Liver (tissue), 8 donors: ENCODE measurements at regions not wholly inside any gene's neighbourhood (a gene's known extent, or its start where the extent isn't known, plus 50 kb on each side); places are given as distances from the start of the nearest gene placed in this dataset.

Experiments used
- DNase-seq: peaks from one replicate; pipeline ENCODE4 v3.0.0-alpha.2; 2017; ENCODE audit warnings: low spot score
- H3K27ac ChIP-seq, 2 donors: one replicate each; pipeline ENCODE4 v1.7.0; 2013; ENCODE audit warnings: inconsistent platforms in 2 of 2, low read length in 2 of 2, control low read depth in 1 of 2, low read depth in 1 of 2, mild to moderate bottlenecking in 1 of 2
- H3K27me3 ChIP-seq, 4 donors: one replicate each; pipeline versions ENCODE4 v1.6.1 to v1.7.0; 2013; ENCODE audit warnings: low read length in 3 of 4, inconsistent platforms in 1 of 4, mild to moderate bottlenecking in 1 of 4, moderate library complexity in 1 of 4; ENCODE audit not compliant: control insufficient read depth in 4 of 4, insufficient read depth in 4 of 4
- H3K36me3 ChIP-seq, 4 donors: one replicate each; pipeline versions ENCODE4 v1.6.1 to v1.7.0; 2013; ENCODE audit warnings: low read length in 3 of 4, mild to moderate bottlenecking in 3 of 4, low read depth in 1 of 4, moderate library complexity in 1 of 4; ENCODE audit not compliant: control insufficient read depth in 4 of 4, insufficient read depth in 3 of 4
- H3K4me1 ChIP-seq, 4 donors: one replicate each; pipeline versions ENCODE4 v1.6.1 to v1.7.0; 2013; ENCODE audit warnings: low read length in 3 of 4, mild to moderate bottlenecking in 3 of 4, moderate library complexity in 1 of 4; ENCODE audit not compliant: control insufficient read depth in 4 of 4, insufficient read depth in 4 of 4
- H3K4me3 ChIP-seq, 3 donors: one replicate each; pipeline versions ENCODE4 v1.6.1 to v1.7.0; 2013; ENCODE audit warnings: low read length in 3 of 3, control low read depth in 1 of 3, low read depth in 1 of 3, mild to moderate bottlenecking in 1 of 3
- H3K9ac ChIP-seq, 2 donors: one replicate each; pipeline ENCODE4 v1.7.0; 2013; ENCODE audit warnings: low read length in 2 of 2, mild to moderate bottlenecking in 2 of 2, moderate library complexity in 2 of 2, control low read depth in 1 of 2, low read depth in 1 of 2
- H3K9me3 ChIP-seq, 4 donors: one replicate each; pipeline versions ENCODE4 v1.6.1 to v1.7.0; 2013; ENCODE audit warnings: low read length in 3 of 4; ENCODE audit not compliant: control insufficient read depth in 4 of 4
- FOXA1 ChIP-seq: IDR thresholded peaks from 2 replicates; pipeline ENCODE4 v1.6.1; 2016; ENCODE audit warnings: antibody characterized with exemption
- FOXA2 ChIP-seq: IDR thresholded peaks from 2 replicates; pipeline ENCODE4 v1.6.1; 2016; ENCODE audit warnings: antibody characterized with exemption
- GABPA ChIP-seq, 2 donors: IDR thresholded peaks in 1 of 2; conservative IDR thresholded peaks in 1 of 2; 2 replicates each; pipeline ENCODE4 v1.6.1; 2016; ENCODE audit warnings: antibody characterized with exemption in 2 of 2, mild to moderate bottlenecking in 1 of 2, moderate library complexity in 1 of 2
- HNF4A ChIP-seq, 2 donors: conservative IDR thresholded peaks; 2 replicates each; pipeline ENCODE4 v1.6.1; 2016; ENCODE audit warnings: antibody characterized with exemption in 2 of 2, mild to moderate bottlenecking in 2 of 2
- HNF4G ChIP-seq: IDR thresholded peaks from 2 replicates; pipeline ENCODE4 v1.6.1; 2016; ENCODE audit warnings: antibody characterized with exemption
- JUND ChIP-seq, 2 donors: IDR thresholded peaks; 2 replicates each; pipeline ENCODE4 v1.6.1; 2016; ENCODE audit warnings: antibody characterized with exemption in 2 of 2
- NR2F2 ChIP-seq: IDR thresholded peaks from 2 replicates; pipeline ENCODE4 v1.6.1; 2016; ENCODE audit warnings: antibody characterized with exemption
- RAD21 ChIP-seq, 2 donors: IDR thresholded peaks; 2 replicates each; pipeline ENCODE4 v1.6.1; 2016; ENCODE audit warnings: antibody characterized with exemption in 2 of 2, mild to moderate bottlenecking in 2 of 2
- RXRA ChIP-seq, 2 donors: IDR thresholded peaks; 2 replicates each; pipeline ENCODE4 v1.6.1; 2017 to 2018; ENCODE audit warnings: antibody characterized with exemption in 2 of 2, mild to moderate bottlenecking in 1 of 2
- TAF1 ChIP-seq: conservative IDR thresholded peaks from 2 replicates; pipeline ENCODE4 v1.6.1; 2016; ENCODE audit warnings: antibody characterized with exemption, mild to moderate bottlenecking
- YY1 ChIP-seq: IDR thresholded peaks from 2 replicates; pipeline ENCODE4 v1.6.1; 2016; ENCODE audit warnings: antibody characterized with exemption, mild to moderate bottlenecking
- WGBS: extraction: QIAGEN DNeasy Blood & Tissue Kit; methylation state at CpG from one replicate; pipeline ENCODE4 v1.1.7; 2013; 5-methylcytosine and 5-hydroxymethylcytosine counted together
- TF ChIP-seq, protein P1 (sequence below): IDR thresholded peaks from 2 replicates; pipeline ENCODE4 v1.6.1; 2016; ENCODE audit warnings: antibody characterized with exemption
- TF ChIP-seq, protein P2 (sequence below): fragments of 150-350 bp; IDR thresholded peaks from 2 replicates; pipeline ENCODE4 v1.5.1; 2017; ENCODE audit warnings: improper control_type of control experiment, low read depth, low read length; ENCODE audit not compliant: missing input control
- TF ChIP-seq, protein P3 (sequence below): IDR thresholded peaks from 2 replicates; pipeline ENCODE4 v1.6.1; 2016; ENCODE audit warnings: antibody characterized with exemption, mild to moderate bottlenecking
- TF ChIP-seq, protein P4 (sequence below): IDR thresholded peaks from 2 replicates; pipeline ENCODE4 v1.6.1; 2016; ENCODE audit warnings: antibody characterized with exemption
- donor health status: healthy.
- donor health status: healthy.
- donor health status: healthy.
- donor health status: healthy.
- donor health status: healthy.

DNA sequence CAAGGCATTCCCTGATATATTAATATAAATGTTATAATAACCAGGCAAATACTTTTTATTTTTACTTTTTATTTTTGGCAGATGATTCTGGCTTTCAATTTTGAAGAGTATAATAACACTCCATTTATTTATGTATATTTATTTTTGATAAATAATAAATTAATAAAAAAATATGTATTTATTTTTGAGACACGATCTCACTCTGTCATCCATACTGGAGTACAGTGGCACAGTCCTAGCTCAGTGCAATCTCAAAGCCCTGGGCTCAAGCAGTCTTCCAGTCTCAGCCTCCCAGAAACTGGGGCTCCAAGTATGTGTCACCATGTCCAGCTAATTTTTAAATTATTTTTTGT, 93.4 kb upstream of the ITGA6 start:
- no peak for DNase-seq
- H3K27ac ChIP-seq, result no peak overlapping the region
- no peak overlapping the region for H3K4me3 ChIP-seq
- H3K4me1 ChIP-seq, result peaks cover 0 to 5% (median 0%) of the 10 kb centered on the region in 4 donors
- H3K9ac ChIP-seq, result no peak overlapping the region
- H3K27me3 ChIP-seq, result no peaks in the 10 kb centered on the region
- H3K9me3 ChIP-seq, result no peaks in the 10 kb centered on the region
- WGBS, result 90% methylated on average over 1 of the region's 1 CpG
- H3K36me3 ChIP-seq, result no peaks in the 10 kb centered on the region
- TF ChIP-seq, protein P1, sequence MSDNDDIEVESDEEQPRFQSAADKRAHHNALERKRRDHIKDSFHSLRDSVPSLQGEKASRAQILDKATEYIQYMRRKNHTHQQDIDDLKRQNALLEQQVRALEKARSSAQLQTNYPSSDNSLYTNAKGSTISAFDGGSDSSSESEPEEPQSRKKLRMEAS, result no peak
- TF ChIP-seq, protein P2, sequence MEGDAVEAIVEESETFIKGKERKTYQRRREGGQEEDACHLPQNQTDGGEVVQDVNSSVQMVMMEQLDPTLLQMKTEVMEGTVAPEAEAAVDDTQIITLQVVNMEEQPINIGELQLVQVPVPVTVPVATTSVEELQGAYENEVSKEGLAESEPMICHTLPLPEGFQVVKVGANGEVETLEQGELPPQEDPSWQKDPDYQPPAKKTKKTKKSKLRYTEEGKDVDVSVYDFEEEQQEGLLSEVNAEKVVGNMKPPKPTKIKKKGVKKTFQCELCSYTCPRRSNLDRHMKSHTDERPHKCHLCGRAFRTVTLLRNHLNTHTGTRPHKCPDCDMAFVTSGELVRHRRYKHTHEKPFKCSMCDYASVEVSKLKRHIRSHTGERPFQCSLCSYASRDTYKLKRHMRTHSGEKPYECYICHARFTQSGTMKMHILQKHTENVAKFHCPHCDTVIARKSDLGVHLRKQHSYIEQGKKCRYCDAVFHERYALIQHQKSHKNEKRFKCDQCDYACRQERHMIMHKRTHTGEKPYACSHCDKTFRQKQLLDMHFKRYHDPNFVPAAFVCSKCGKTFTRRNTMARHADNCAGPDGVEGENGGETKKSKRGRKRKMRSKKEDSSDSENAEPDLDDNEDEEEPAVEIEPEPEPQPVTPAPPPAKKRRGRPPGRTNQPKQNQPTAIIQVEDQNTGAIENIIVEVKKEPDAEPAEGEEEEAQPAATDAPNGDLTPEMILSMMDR, result no peak
- TF ChIP-seq RXRA (IDR thresholded peaks at IDR 0.05), result no peak

DNA sequence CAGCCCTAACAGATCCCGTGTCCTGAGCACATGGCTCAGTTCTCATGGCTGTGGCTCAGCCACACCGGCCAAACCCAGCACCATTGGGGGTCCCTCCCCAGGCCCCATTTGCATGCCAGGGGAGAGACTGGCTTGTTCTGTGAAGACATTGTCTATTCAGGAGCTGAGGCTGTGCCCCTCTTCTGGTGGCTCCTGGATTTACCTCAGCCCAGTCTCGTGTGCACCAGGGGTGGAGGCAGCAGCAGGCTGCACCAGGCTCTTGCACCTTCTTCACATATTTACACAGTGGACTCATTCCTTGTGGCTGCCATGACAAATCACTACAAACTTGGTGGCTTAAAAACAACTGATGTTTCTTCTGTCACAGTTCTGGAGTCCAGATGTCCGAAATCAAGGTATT, 92.4 kb upstream of the ITGA6 start:
- DNase-seq, result no peak
- 79% methylated on average over 4 of the region's 4 CpGs for WGBS
- Histone ChIP-seq H3K27me3 (no peaks in the 10 kb centered on the region), H3K9ac (no peak overlapping the region), H3K4me1 (peaks cover 0 to 10% (median 7%) of the 10 kb centered on the region in 4 donors), H3K36me3 (no peaks in the 10 kb centered on the region), H3K27ac (no peak overlapping the region), H3K4me3 (no peak overlapping the region), H3K9me3 (no peaks in the 10 kb centered on the region)
- TF ChIP-seq JUND (IDR thresholded peaks at IDR 0.05), result no peak

DNA sequence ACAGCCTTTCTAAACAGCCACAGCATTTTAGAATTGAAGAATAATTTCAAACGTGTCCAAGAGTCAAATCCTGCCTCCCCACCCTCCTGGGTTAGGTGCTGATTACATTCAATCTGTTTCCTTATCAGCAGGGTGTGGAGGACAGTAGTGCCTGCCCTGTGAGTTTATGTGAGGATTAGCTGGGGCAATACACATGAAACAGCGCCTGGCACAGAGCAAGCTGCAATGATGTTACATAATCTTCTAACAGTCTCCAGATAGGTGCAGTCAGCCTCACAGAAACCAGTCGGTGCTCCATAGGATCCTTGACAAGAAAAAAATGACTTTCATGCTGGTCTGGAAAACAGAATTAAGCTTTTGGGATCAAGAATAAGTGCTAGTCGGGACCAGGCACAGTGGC, 91.7 kb upstream of the ITGA6 start:
- no peak overlapping the region for H3K9ac ChIP-seq
- peak in 1 of 2 donors; percentile 10 for TF ChIP-seq RAD21 (IDR thresholded peaks at IDR 0.05)
- TF ChIP-seq, protein P3, sequence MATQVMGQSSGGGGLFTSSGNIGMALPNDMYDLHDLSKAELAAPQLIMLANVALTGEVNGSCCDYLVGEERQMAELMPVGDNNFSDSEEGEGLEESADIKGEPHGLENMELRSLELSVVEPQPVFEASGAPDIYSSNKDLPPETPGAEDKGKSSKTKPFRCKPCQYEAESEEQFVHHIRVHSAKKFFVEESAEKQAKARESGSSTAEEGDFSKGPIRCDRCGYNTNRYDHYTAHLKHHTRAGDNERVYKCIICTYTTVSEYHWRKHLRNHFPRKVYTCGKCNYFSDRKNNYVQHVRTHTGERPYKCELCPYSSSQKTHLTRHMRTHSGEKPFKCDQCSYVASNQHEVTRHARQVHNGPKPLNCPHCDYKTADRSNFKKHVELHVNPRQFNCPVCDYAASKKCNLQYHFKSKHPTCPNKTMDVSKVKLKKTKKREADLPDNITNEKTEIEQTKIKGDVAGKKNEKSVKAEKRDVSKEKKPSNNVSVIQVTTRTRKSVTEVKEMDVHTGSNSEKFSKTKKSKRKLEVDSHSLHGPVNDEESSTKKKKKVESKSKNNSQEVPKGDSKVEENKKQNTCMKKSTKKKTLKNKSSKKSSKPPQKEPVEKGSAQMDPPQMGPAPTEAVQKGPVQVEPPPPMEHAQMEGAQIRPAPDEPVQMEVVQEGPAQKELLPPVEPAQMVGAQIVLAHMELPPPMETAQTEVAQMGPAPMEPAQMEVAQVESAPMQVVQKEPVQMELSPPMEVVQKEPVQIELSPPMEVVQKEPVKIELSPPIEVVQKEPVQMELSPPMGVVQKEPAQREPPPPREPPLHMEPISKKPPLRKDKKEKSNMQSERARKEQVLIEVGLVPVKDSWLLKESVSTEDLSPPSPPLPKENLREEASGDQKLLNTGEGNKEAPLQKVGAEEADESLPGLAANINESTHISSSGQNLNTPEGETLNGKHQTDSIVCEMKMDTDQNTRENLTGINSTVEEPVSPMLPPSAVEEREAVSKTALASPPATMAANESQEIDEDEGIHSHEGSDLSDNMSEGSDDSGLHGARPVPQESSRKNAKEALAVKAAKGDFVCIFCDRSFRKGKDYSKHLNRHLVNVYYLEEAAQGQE, result no peak
- no peak overlapping the region for H3K27ac ChIP-seq
- peaks cover 0 to 16% (median 11%) of the 10 kb centered on the region in 4 donors for H3K4me1 ChIP-seq
- no peaks in the 10 kb centered on the region for H3K9me3 ChIP-seq
- H3K4me3 ChIP-seq, result no peak overlapping the region
- no peaks in the 10 kb centered on the region for H3K36me3 ChIP-seq
- H3K27me3 ChIP-seq, result no peaks in the 10 kb centered on the region
- no peak for DNase-seq
- 36% methylated on average over 4 of the region's 4 CpGs for WGBS

DNA sequence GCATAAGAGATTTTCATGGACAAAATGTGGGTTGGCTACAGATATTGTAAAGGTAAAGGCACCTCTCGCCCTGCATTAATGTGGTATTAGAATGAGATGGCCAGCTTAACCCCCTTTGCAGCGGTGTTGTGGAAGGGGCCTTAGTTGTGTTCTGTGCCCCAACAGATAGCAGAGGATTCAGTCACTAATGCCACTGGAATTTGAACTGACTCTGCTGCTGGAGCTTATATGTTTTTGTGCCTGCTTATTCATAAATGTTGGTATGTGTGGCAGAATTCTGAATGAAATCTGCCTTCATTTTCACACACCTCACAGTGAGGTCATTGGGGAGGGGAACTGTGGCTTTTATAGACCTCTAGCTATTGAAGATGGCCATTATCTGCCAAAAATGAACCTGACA, 90.7 kb upstream of the ITGA6 start:
- no peak overlapping the region for H3K9ac ChIP-seq
- no peaks in the 10 kb centered on the region for H3K36me3 ChIP-seq
- peaks cover 0 to 22% (median 15%) of the 10 kb centered on the region in 4 donors for H3K4me1 ChIP-seq
- no peaks in the 10 kb centered on the region for H3K27me3 ChIP-seq
- DNase-seq, result no peak
- H3K27ac ChIP-seq, result no peak overlapping the region
- no peak overlapping the region for H3K4me3 ChIP-seq
- 49% methylated on average over 2 of the region's 2 CpGs for WGBS
- no peaks in the 10 kb centered on the region for H3K9me3 ChIP-seq
- TF ChIP-seq RAD21 (IDR thresholded peaks at IDR 0.05) (no peak), YY1 (no peak), RXRA (IDR thresholded peaks at IDR 0.05) (no peak), FOXA2 (no peak), HNF4G (no peak), JUND (IDR thresholded peaks at IDR 0.05) (no peak), FOXA1 (no peak), GABPA (IDR thresholded peaks at IDR 0.05 in 1 of 2, conservative IDR thresholded peaks at IDR 0.05 in 1 of 2) (no peak), TAF1 (no peak), NR2F2 (no peak), HNF4A (conservative IDR thresholded peaks at IDR 0.05) (no peak)
- TF ChIP-seq, protein P2, result no peak
- TF ChIP-seq, protein P4, sequence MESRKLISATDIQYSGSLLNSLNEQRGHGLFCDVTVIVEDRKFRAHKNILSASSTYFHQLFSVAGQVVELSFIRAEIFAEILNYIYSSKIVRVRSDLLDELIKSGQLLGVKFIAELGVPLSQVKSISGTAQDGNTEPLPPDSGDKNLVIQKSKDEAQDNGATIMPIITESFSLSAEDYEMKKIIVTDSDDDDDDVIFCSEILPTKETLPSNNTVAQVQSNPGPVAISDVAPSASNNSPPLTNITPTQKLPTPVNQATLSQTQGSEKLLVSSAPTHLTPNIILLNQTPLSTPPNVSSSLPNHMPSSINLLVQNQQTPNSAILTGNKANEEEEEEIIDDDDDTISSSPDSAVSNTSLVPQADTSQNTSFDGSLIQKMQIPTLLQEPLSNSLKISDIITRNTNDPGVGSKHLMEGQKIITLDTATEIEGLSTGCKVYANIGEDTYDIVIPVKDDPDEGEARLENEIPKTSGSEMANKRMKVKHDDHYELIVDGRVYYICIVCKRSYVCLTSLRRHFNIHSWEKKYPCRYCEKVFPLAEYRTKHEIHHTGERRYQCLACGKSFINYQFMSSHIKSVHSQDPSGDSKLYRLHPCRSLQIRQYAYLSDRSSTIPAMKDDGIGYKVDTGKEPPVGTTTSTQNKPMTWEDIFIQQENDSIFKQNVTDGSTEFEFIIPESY, result no peak
